ENCODE measurements at regions not wholly inside any gene's neighbourhood (a gene's known extent, or its start where the extent isn't known, plus 50 kb on each side); places are given as distances from the start of the nearest gene placed in this dataset.

DNA sequence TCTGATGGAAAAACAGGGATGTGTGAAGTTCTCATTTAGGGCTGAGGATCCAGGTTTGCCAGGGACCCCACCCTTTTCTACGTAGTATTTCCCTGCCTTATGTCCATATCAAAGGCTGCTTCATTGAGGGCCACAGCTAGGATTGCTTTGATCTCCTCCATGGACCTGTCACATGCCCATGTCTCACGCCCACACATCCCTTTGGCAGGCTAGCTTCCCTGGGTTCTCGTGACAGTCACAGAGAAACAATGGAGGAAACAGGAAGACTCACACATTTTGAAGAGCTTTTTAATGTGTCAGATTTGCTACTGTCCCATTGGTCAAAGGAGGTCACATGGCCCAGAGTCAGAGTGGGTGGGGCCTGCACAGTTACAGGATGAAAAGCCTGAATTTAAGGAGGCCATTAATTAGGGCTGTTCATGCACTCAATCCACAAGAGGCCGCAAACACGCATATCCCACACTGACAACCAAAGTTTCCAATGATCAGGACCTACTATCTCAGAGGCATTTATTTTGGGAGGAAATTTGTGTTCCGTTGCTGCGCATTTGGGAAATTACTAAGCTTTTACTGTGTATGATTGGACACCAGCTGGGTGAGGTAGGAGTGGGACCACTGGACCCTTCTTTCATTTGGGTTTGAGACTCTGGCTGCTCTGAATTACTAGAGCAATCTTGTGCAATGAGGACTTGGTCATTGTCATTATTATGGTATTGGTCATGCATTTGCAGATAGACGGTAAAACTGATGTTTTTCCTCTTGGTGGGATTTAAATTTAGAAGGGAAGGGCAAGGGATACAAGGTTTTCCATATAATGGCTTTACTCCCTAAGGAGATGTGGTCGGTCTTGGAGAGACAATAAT is 266.2 kb downstream of the KTN1 start:
- ChIA-PET CTCF (no interaction called here), POLR2A (no interaction called here)
- no peaks in the 10 kb centered on the region for H3K36me3 Mint-ChIP-seq (ENCODE audit: low read depth)
- no peak for DNase-seq
- H3K9me3 Mint-ChIP-seq, result no peaks in the 10 kb centered on the region
- no peak for ATAC-seq (ENCODE audit: low read depth)
- no peak overlapping the region for H3K4me3 Mint-ChIP-seq
- TF ChIP-seq, protein P1, sequence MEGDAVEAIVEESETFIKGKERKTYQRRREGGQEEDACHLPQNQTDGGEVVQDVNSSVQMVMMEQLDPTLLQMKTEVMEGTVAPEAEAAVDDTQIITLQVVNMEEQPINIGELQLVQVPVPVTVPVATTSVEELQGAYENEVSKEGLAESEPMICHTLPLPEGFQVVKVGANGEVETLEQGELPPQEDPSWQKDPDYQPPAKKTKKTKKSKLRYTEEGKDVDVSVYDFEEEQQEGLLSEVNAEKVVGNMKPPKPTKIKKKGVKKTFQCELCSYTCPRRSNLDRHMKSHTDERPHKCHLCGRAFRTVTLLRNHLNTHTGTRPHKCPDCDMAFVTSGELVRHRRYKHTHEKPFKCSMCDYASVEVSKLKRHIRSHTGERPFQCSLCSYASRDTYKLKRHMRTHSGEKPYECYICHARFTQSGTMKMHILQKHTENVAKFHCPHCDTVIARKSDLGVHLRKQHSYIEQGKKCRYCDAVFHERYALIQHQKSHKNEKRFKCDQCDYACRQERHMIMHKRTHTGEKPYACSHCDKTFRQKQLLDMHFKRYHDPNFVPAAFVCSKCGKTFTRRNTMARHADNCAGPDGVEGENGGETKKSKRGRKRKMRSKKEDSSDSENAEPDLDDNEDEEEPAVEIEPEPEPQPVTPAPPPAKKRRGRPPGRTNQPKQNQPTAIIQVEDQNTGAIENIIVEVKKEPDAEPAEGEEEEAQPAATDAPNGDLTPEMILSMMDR (IDR thresholded peaks at IDR 0.05), result no peak
- no peak overlapping the region for H3K27ac Mint-ChIP-seq
- no peaks in the 10 kb centered on the region for H3K27me3 Mint-ChIP-seq
- H3K4me1 Mint-ChIP-seq, result no peaks in the 10 kb centered on the region
- intact Hi-C loops (cut with micrococcal nuclease), result no loop called here

DNA sequence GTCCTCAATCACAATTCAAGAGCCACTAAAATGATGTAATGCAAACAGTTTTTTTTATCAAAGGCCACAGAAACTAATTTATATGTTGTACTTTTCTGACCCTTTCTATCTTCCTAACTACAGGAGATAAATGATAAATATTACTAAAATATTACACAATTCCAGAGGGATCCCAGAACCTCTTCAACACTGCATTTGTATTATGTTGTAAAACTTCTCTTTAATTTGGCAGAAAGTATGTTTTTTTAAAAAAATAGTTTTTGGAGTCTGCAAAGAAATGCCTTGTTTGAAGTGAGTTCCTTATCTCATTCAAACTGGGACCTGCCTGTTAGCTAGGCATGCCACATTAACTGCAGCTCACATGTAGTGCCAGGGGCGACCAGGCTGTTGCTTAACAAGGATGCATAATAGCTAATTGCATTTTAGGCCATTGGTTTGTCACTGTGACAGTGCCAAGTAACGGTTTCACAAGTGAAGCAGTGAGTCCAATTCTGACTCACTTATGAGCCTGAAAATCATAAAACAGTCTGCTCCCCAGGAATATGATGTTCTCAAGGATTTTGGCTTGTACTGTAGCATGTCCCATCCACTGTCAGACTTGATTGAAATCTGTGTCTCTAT is 266.9 kb downstream of the KTN1 start:
- Mint-ChIP-seq H3K27me3 (no peaks in the 10 kb centered on the region), H3K4me1 (no peaks in the 10 kb centered on the region), H3K36me3 (ENCODE audit: low read depth) (no peaks in the 10 kb centered on the region), H3K4me3 (no peak overlapping the region), H3K27ac (no peak overlapping the region), H3K9me3 (no peaks in the 10 kb centered on the region)
- ChIA-PET CTCF (no interaction called here), POLR2A (no interaction called here)
- no peak for ATAC-seq (ENCODE audit: low read depth)
- DNase-seq, result no peak
- TF ChIP-seq, protein P1 (IDR thresholded peaks at IDR 0.05), result no peak
- intact Hi-C loops (cut with micrococcal nuclease), result no loop called here

DNA sequence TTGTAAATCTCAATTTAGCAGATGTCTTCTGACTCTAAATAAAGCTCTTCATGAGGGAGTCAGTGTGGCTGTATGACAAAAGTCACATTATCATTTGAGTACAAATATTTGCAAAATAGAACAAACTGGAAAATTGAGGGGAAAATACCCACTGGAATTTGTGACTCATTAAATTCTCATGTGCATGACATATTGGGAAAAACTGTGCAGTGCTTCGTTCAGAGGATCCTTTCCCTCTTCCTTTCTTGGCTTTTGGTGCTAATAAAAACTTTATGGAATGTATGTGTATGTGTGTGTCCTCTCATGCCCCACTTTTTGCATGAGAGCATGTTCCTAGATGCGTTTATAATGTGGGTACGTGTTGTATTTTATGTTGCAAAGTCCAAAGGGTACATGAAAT is 267.8 kb downstream of the KTN1 start:
- no peaks in the 10 kb centered on the region for H3K9me3 Mint-ChIP-seq
- no peak overlapping the region for H3K4me3 Mint-ChIP-seq
- no peak overlapping the region for H3K27ac Mint-ChIP-seq
- no peaks in the 10 kb centered on the region for H3K36me3 Mint-ChIP-seq (ENCODE audit: low read depth)
- H3K27me3 Mint-ChIP-seq, result no peaks in the 10 kb centered on the region
- POLR2A ChIA-PET, result no interaction called here
- TF ChIP-seq, protein P1 (IDR thresholded peaks at IDR 0.05), result no peak
- DNase-seq (no peak), ATAC-seq (ENCODE audit: low read depth) (no peak)
- intact Hi-C loops (cut with micrococcal nuclease), result no loop called here
- H3K4me1 Mint-ChIP-seq, result no peaks in the 10 kb centered on the region
- CTCF ChIA-PET, result no interaction called here

DNA sequence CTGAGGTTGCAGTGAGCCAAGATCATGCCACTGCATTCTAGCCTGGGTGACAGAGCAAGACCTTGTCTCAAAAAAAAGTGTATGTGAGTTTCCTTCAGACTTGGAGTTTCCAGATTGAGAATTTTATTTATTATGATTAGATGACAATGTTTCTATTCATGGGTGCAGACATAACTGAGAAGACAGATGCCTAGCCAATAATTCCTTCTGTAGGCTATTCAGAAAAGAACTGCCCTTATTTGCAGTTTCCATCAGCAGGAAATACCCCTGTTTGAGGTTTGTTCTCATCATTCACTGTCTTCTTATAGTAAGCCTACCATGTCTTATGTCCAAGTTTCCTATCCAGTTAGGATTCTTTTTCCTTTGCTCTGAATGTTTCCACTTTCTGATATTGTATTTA is 269.0 kb downstream of the KTN1 start:
- H3K27me3 Mint-ChIP-seq, result no peaks in the 10 kb centered on the region
- no peaks in the 10 kb centered on the region for H3K4me1 Mint-ChIP-seq
- ChIA-PET POLR2A (no interaction called here), CTCF (no interaction called here)
- H3K9me3 Mint-ChIP-seq, result no peaks in the 10 kb centered on the region
- intact Hi-C loops (cut with micrococcal nuclease), result no loop called here
- H3K36me3 Mint-ChIP-seq (ENCODE audit: low read depth), result no peaks in the 10 kb centered on the region
- ATAC-seq (ENCODE audit: low read depth) (no peak), DNase-seq (no peak)
- TF ChIP-seq, protein P1 (IDR thresholded peaks at IDR 0.05), result no peak
- no peak overlapping the region for H3K4me3 Mint-ChIP-seq
- H3K27ac Mint-ChIP-seq, result no peak overlapping the region

DNA sequence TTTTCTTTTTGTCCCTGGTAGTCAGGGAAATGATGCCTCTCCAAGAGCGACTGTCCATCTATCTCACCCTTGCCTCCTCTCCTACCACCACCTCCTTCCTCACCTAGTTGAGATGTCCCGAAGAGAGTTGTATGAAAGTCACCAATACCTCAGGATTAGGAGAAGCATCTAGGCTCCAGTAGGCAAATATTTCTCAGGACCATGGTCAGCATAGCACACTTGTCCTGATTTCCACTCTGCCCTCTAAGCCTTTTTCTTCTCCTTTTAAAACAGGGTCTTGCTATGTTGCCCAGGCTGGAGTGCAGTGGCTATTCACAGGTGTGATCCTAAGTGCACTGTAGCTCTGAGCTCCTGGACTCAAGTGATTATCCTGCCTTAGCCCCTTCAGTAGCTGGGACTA is 268.4 kb upstream of the PELI2 start:
- no peaks in the 10 kb centered on the region for H3K4me1 Mint-ChIP-seq
- intact Hi-C loops (cut with micrococcal nuclease), result no loop called here
- H3K36me3 Mint-ChIP-seq (ENCODE audit: low read depth), result no peaks in the 10 kb centered on the region
- POLR2A ChIA-PET, result no interaction called here
- CTCF ChIA-PET, result interaction anchor here (0.7 kb wide), 1 partner anchor 12 kb away, joined by 3 read pairs; no protein-coding TSS in a partner anchor
- TF ChIP-seq, protein P1 (IDR thresholded peaks at IDR 0.05), result no peak
- H3K27ac Mint-ChIP-seq, result no peak overlapping the region
- no peak for DNase-seq
- H3K27me3 Mint-ChIP-seq, result no peaks in the 10 kb centered on the region
- no peaks in the 10 kb centered on the region for H3K9me3 Mint-ChIP-seq
- ATAC-seq (ENCODE audit: low read depth), result no peak
- no peak overlapping the region for H3K4me3 Mint-ChIP-seq

Data from activated B cell treated with CpG ODN at 0.5 μM for 24 hours (primary cell).